OCI-M1 (cell line): ENCODE measurements at regions not wholly inside any gene's neighbourhood (a gene's known extent, or its start where the extent isn't known, plus 50 kb on each side); places are given as distances from the start of the nearest gene placed in this dataset.
"Not testable (repeated sequence)": the region's sequence is repeated elsewhere in the genome, so short reads cannot be mapped to it uniquely, and the experiment has no call there.

Experiments used
- DNase-seq: peaks from one replicate; lab custom pipeline; 2025; lab: John Stamatoyannopoulos, UW

- no peak for DNase-seq
These were observed 236.5 kb downstream of the PHLDA1 start for GRCh38 chr12:75795125-75795524.

GRCh38 chr12:75792687-75793086 lies 238.9 kb downstream of the PHLDA1 start:
- DNase-seq: no peak

GRCh38 chr12:75790219-75790618 lies 241.4 kb downstream of the PHLDA1 start:
- no peak for DNase-seq

- DNase-seq: not testable (repeated sequence)
These were observed 244.4 kb downstream of the PHLDA1 start for GRCh38 chr12:75787146-75787545.

- no peak for DNase-seq
These were observed 245.5 kb downstream of the PHLDA1 start for GRCh38 chr12:75786070-75786469.

GRCh38 chr12:75784591-75784990 lies 247.0 kb downstream of the PHLDA1 start:
- DNase-seq: peak; percentile 78

- no peak for DNase-seq
These were observed 248.3 kb downstream of the PHLDA1 start for GRCh38 chr12:75783093-75783877.

GRCh38 chr12:75782069-75782581 lies 249.5 kb downstream of the PHLDA1 start:
- no peak for DNase-seq

- DNase-seq: peak; percentile 86
These were observed 250.0 kb downstream of the PHLDA1 start for GRCh38 chr12:75781532-75782046.

- no peak for DNase-seq
These were observed 251.6 kb downstream of the PHLDA1 start for GRCh38 chr12:75779891-75780496.

- DNase-seq: no peak
These were observed 257.1 kb downstream of the PHLDA1 start for GRCh38 chr12:75774261-75775052.

- no peak for DNase-seq
These were observed 258.2 kb downstream of the PHLDA1 start for GRCh38 chr12:75773377-75773776.

- no peak for DNase-seq
These were observed 259.6 kb upstream of the KRR1 start for GRCh38 chr12:75771023-75771422.

- DNase-seq: no peak
These were observed 256.5 kb upstream of the KRR1 start for GRCh38 chr12:75767957-75768356.

GRCh38 chr12:75766263-75767160 lies 255.1 kb upstream of the KRR1 start:
- no peak for DNase-seq

- DNase-seq: no peak
These were observed 254.0 kb upstream of the KRR1 start for GRCh38 chr12:75765170-75766059.

GRCh38 chr12:75764091-75764841 lies 252.9 kb upstream of the KRR1 start:
- no peak for DNase-seq

GRCh38 chr12:75760573-75761294 lies 249.3 kb upstream of the KRR1 start:
- DNase-seq: no peak
